Renal cortex interstitium (tissue), 11 donors: ENCODE measurements at regions not wholly inside any gene's neighbourhood (a gene's known extent, or its start where the extent isn't known, plus 50 kb on each side); places are given as distances from the start of the nearest gene placed in this dataset.
"Not testable (repeated sequence)": the region's sequence is repeated elsewhere in the genome, so short reads cannot be mapped to it uniquely, and the experiment has no call there.

Experiments
- DNase-seq, 11 donors: peaks; one replicate each; pipeline ENCODE4 v3.0.0-alpha.2; 2013; ENCODE audit warnings: low read depth in 9 of 11, low spot score in 4 of 11; ENCODE audit errors: extremely low read depth in 1 of 11

DNA sequence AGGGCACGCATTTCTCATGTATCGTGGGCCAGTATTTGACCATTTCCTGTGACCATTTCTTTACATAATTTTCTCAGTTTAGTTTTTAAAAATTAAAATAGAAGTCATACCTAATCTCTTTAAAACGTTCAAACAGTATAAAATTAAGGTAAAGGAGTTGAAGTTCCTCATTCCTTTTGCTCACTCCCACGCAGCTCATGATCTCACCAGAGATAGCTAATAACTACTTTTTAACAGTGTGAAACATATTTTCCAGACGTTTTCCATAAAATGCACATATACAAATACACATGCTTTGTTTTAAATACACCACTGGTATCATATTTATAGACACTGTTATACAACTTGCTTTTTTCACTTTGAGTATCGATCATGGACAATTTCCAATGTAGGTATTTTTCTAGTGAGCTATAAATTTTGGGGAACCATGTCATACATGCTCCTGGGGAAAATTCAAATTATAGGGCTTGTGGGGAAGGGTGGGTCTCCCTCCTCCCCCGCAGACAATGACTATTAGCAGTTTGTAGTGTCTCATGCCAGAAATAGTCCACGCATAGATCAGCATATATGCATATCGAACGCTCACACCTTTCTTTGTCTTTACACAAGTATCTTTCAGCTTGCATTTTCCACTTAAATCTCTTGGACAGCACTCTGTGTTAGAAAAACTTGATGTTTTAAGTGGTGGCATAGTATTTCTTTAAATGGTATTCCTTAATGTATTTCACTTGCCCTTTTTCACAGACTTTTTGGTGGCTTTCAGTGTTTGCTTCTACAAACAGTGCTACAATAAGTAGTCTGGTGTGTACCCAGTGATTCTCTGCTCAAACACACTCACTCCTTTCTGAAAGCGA is 145.5 kb upstream of the ZNF217 start:
- no peak for DNase-seq

DNA sequence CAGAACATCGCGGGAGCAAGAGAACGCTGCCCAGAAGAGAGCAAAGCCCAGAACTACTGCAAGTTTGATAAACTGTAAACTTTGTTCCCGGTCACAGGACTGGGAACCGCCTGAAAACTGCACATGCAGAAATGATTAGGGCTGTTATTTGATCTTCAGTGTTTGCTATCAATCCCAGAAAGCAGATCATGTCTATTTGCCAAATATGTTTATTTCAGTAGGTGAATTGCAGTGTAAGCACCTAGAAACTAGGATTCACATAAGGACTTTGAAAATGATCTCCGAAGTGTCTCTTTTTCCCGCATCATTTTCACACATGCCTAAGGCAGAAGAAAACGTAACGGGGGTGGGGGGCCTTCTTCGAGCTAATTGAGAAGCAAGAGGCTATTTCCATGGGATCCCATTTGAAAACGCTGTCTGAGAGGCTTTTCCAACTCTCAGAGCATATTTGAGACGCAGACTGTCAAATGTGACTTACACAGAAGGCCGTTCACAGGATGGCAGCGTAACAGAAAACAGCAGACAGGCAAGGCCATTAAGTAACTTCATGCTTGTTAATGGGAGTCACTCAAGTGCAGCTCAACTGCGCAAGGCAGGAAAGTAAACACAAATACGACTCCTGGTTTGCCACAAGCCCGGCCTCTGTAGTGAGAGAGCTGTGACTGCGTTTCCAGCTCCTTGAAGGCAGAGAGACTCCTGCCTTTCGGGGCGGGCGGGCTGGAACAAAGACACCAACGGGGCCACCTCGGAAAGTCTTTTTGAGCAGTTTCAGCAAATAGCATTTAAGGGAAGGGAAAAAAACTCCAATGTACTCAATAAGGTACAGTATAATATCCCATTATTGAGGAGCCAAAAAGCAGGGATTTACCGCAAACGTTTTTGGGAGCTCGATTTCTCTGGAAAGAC is 144.7 kb upstream of the ZNF217 start:
- peak in 8 of 11 donors; percentile 69 to 91 (median 82) for DNase-seq

GRCh38 chr20:53737396-53738038 is 143.9 kb upstream of the ZNF217 start:
- DNase-seq = no peak

GRCh38 chr20:53736757-53737395 is 143.2 kb upstream of the ZNF217 start:
- DNase-seq = no peak

DNA sequence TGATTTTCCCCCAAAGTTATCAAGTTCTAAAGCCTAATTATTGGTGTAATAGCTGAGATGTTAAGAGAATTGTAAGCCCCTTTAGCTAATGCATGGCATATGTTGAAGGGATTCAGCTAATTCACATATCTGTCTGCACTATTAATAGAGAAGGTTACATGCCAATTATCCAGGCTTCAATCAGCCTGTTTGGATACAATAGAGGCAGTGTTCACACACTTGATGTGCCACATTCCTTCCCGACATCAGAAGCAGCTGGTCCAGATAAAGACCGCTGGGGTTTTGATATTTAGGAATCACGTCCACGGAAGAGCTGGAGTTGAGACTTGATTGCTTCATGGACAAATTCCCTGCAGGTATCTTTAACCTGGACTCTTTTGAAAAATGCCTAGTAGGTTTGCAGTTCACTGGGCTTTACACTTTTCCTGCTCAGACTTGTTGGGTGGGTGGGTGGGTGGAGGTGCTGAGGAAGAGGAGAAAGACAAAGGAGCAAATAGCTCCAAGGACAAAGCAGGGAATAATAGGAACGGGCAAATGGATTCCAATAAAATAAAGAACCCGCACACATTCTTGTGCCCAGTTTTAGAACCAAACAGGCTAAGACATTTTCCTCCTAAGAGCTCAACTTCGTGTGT is 142.6 kb upstream of the ZNF217 start:
- no peak for DNase-seq

GRCh38 chr20:53735536-53736050 is 142.0 kb upstream of the ZNF217 start:
- DNase-seq = no peak

DNA sequence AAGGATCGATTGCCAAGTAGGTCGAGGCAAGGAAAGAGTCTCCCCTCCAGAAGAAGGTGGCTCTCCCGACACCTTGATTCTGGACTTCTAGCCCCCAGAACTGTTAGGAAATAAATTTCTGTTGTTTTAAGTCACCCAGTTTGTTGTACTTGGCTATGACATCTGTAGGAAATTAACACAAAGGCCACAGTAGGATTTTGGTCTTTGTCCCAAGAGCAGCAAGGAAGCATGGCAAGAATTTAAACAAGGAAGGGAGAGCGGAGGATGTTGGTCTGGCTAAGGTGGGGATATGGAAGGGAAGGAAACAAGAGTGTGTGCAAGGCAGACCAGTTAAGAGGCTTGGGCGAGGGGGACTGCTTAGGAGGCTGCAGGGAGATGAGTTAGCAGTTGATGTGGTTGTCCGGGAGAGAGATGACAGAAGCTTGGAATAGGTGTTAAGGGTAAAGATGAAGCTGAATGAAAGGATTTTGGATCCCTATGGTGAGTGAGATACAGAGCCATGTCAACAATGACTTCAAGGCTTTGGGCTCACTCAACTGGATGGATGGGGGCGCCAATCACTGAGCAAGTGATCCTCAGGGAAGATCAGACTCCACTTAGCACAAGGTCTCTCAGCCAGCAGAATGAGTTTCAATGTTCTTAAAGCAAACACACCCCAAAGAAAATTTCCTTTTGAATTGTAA is 140.5 kb upstream of the ZNF217 start:
- DNase-seq = no peak

- no peak for DNase-seq
These were observed 138.0 kb upstream of the ZNF217 start for GRCh38 chr20:53731595-53731994.

DNA sequence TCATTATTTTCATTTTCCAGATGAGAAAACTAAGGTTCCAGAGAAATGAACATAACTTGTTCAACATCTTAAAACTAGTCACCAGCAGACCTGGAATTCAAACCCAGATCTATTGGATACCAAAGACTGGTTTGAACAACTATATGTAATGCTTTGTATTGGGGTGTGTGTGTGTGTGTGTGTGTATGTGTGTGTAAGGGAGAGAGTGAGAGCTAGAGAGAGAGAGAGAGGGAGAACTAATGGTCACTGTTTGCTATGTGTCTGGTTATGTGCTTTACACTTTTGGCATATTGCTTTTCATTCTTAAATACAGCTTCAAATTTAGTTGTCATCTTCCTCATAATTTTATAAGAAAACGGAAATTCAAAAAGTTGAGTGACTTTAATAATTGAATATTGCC is 134.7 kb upstream of the ZNF217 start:
- no peak for DNase-seq

- not testable (repeated sequence) for DNase-seq
These were observed 133.6 kb upstream of the ZNF217 start for GRCh38 chr20:53727239-53727638.

DNA sequence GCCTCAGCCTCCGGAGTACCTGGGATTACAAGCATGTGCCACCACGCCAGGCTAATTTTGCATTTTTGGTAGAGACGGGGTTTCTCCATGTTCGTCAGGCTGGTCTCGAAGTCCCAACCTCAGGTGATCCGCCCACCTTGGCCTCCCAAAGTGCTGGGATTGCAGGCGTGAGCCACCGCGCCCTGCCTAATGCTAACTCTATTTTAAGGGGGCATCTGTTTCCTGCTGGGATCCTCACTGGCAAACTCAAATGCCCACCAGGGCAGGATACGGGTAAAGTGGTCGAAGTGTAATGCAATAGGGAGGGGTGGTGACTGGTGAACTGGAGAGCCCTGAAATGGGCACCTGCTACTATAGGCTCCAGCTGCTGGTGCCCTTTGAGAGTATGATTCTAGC is 131.9 kb upstream of the ZNF217 start:
- no peak for DNase-seq

- no peak for DNase-seq
These were observed 130.0 kb upstream of the ZNF217 start for GRCh38 chr20:53723621-53724020.

GRCh38 chr20:53723045-53723444 is 129.4 kb upstream of the ZNF217 start:
- DNase-seq = no peak

DNA sequence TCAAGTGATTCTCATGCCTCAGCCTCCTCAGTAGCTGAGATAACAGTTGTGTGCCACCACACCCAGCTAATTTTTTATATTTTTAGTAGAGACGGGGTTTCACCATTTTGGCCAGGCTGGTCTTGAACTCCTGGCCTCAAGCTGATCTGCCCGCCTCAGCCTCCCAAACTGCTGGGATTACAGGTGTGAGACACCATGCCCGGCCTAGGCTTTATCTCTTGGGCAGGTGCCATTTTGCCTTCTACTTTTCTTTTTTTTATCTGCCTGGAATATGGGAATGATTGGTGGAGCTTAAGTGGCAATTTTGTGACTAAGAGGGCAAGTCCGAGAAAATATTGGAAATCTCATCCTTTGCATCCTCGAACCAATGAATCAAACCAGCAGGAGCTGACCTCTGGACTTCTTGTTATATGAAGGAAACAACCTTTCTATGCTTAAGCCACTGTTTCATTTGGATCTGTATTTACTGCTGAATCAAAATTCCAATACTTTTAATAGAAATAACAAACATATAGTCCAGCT is 128.9 kb upstream of the ZNF217 start:
- DNase-seq = no peak

- not testable (repeated sequence) for DNase-seq
These were observed 127.9 kb upstream of the ZNF217 start for GRCh38 chr20:53721445-53721963.

DNA sequence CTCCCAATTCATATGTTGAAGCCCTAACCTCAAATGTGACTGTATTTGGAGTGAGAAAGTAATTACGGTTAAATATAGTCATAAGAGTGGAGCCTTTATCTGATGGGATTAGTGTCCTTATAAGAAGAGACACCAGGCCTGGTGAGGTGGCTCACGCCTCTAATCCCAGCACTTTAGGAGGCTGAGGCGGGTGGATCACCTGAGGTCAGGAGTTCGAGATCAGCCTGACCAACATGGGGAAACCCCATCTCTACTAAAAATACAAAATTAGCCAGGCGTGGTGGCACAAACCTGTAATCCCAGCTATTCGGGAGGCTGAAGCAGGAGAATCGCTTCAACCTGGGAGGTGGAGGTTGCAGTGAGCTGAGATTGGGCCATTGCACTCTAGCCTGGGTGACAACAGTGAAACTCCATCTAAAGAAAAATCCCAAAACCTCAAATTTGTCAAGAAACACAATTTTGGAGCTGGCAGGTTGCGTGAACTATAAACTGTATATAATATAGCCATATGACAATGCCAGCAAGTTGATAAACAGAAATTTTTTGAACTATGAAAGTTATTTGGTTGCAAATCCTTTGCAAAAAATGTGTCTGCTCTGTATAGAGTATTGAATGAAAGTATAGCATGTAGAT is 125.6 kb upstream of the ZNF217 start:
- not testable (repeated sequence) for DNase-seq
